Fibroblast of skin of left biceps (primary cell): ENCODE measurements at regions not wholly inside any gene's neighbourhood (a gene's known extent, or its start where the extent isn't known, plus 50 kb on each side); places are given as distances from the start of the nearest gene placed in this dataset.

Experiments used
- DNase-seq, 2 experiments: peaks; one replicate each; pipeline ENCODE4 v3.0.0-alpha.2; 2013; ENCODE audit warnings: low read depth in 2 of 2

DNA sequence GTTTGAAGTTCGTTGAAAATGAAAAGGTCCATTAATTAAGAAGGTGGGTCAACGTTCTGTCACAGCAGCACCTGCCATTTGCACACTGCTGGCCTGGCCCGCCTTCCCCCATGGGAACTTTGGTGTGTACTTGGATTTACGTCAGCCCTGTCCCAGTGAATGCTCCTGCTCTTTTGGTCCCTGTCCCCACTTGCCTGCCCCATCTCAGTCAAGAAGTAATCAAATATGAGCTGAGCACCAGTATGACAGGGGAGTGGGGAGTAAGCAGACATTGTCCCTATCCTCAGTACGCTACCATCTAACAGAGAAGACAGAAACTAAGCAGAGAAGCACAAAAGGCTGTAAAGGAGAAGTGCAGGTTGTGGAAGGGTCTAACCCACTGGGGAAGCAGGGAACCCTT is 65.1 kb downstream of the SLC4A3 start:
- DNase-seq = no peak

DNA sequence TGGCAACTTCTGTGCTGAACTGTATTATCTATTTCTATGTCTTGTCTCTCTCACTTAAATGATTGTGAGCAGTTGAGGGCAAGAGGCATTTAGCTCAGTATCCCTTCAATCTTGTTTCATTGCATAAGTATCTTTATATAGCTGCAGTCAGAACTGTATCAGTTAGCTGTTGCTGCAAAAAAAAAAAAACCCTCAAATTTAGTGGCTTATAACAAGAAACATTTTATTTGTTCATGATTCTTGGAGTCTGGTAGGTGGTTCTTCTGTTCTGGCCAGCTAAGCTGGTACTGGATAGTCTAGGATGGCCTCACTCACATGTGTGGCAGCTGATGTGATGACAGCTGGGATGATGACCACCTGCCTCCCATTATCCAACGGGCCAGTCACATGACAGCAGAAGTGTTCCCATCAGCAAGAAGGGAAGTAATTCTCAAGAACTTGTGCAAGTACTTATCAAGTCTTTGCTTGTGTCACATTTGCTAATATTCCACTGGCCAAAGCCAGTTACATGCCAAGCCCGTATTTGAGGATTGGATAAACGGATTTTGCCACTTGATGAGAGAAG is 67.8 kb downstream of the SLC4A3 start:
- no peak for DNase-seq

DNA sequence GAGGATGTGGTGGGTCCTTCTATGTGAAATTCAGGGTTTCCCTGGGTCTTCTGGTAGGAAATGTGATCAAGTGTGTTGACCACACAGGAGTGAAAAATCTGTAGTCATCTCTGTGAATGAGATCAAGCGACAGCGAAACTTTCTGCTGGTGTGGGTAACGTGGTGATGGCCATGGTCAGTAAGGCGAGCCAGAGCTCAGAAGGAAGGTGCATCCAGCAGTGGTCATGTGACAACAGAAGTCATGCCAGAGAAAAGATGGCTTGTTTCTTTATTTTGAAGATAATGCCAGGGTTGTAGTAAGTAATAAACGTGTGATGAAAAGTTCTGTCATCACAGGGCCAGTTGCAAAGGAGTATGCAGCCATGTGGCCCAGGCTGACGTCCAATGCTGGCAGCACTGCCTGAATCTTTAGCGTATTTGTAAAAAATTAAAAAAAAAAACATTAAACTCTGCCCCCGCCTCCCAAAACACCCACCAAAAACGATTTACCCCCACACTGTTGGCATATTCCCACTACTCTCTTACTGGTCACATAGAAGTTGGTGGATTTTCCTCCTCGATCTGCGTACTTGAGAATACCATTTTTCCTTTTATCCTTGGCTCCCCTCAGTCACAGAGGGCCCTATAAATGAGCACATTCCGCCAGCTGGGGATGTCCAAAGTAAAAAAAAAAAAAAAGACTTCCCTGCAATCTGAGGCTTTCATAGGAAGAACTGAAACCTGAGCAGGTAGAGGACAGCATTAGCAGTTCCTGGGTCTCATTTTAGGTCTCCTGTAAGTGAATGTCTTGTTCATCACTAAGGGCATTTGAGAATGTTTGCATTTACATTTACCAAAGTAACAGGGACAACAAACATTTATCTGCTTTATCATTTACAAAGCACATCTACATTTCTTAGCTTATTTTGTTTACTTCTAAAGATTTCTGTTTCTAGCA is 70.6 kb downstream of the SLC4A3 start:
- no peak for DNase-seq

DNA sequence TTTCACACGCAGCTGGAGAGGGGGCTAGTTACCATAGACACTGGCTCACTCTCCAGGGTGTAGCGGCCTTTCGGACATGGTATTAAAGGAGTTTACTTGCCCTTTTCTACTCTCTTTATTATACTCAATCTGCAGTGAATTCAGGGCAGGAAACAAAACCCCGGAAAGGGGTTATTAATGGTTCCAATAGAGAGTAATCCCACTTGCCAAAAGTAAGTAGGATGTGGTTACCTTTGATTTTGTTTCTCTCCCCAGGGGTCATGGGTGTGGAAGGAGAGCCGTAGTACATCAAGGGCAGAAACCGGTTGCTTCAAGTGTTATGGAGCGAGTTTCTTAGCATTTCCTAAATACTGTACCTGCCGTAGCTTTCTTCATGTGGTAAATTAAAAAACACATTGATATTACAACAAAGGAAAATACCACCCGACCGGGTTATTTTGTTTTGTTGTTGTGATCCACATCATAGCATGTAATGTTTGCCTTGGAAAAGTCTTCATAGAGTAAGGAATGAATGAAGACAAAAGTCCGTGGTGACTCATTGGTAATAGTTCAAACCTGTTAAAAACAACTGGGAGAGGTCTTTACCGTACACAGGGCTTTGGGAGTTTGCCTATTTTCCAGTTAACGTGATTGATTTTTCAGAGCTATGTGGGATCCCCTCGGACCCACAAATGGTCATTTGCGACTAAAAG is 71.5 kb downstream of the SLC4A3 start:
- no peak for DNase-seq

DNA sequence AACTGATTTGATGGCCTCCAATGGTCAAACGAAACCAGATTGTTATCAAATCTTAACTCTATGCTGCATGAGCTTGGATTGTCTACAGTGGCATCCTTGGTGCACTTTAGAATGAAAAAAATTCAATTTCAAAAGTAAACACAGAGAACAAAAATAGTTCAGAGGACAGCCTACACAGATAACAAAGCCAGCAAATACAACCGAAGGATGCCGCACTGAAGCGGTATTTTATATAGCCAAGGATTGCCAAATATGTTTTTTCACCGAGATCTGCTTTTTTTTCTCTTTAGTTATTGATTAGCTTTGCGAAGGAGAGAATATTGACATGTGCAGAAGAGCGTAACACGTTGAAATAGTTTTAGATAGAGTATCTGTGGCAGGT is 72.0 kb downstream of the SLC4A3 start:
- no peak for DNase-seq

DNA sequence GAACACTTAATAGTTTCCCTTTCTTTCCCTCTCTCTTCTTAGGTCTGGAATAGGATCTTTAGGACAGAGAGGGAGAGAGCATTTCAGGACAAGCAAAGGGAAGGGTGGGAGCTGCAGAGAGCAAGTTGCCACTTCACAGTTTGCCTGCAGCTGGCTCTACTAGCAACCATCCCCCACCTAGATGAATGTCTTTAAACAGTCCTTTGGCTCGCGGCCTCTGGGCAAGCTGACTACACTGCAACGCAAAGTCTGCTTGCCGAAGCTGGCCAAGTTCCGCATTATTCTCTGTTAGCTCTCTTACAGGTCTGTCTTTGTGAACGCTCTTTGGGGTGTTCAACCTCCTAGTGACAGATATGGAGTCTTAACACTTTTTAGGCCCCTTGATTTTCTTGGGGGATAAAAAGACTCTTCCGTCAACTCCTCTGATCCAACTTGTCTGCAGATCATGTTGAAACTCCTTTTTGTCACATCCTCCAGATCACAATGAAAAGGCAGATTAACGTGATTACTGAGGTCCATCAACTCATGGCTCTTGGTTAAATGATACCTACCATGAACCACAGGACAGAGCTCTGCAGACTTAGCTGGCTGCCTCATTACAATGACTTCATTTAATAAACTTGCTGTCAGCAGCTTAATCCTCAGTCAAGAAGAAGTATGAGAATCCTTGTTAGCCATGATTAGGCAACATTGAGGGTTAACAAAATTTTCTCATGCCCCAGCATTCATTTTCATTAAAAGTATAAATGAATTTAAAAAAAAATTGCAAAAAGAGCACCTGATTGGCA is 74.6 kb downstream of the SLC4A3 start:
- no peak for DNase-seq

DNA sequence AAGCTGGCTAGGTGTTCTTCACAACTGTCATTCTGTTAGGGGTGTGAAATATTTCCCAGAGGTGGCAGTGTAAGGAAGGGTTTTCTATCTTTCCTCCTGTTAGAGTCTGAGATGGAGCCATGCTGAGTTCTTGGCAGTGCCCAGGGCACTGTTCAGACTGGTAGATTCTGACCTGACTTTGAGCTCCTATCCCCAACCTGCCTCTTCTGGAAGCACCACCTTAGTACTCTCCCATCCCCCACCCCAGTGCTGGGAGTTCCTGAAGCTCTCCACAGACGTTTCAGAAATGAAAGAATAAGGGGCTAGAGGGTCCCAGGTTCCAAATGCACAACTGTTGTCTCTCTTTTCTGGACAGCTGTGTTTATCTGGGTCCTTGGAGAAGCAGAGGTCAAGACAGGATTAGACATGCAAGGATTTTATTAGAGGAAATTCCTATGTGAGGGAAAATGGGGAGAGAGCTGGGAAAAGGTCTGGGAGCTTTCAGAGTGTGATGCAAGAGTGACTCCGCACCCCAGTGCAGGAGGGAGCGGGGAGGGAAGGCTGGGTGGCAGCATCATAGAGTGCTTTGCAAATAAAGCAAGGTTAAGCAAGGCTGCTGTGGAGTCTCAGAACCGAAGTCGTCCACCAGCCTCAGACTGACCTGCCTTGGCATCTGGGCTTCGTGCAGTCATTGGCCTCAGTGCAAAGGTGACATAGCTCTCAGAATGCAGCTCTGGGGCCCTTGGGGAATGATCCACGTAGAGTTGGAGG is 75.5 kb downstream of the SLC4A3 start:
- no peak for DNase-seq

DNA sequence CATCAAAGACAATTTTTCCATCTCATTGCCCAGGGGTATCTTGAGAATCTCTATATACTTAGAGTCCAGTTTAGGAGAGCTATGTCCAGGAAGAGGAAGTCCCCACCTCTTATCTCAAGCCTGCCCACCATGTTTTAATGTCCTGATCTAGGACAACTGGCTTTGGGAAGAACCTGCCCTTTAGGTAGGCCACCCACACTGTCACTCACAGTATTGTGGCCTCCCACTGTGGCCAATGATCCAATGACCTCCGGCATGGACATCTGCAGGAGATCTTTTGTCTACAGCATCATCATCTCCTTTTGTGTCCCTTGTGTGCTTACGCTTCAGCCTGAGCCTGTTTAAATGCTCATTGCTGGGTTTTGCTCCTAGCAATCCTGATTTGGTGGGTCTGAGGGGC is 77.4 kb downstream of the SLC4A3 start:
- no peak for DNase-seq

DNA sequence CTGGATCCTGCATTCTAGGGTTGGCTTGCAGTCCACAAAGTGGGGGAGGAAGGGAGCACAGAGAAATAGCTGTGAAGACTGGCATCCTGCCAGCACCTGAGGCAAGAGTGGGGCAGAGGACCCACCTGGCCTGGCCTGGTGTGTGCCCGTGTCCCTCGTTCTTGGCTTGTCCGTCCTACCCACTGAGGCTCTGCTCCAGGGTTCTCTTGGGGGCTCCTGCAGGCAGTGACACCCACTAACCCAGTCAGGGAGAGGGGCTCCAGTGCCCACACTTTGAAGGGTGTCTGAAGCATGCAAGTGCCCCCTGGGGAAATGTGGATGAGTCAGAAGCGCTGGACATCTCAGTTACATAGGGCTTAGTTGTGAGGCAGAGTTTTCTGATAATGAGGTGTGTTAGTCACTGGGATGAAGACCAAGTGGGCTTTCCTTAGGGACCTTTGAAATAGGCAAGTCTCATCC is 79.4 kb downstream of the SLC4A3 start:
- no peak for DNase-seq

DNA sequence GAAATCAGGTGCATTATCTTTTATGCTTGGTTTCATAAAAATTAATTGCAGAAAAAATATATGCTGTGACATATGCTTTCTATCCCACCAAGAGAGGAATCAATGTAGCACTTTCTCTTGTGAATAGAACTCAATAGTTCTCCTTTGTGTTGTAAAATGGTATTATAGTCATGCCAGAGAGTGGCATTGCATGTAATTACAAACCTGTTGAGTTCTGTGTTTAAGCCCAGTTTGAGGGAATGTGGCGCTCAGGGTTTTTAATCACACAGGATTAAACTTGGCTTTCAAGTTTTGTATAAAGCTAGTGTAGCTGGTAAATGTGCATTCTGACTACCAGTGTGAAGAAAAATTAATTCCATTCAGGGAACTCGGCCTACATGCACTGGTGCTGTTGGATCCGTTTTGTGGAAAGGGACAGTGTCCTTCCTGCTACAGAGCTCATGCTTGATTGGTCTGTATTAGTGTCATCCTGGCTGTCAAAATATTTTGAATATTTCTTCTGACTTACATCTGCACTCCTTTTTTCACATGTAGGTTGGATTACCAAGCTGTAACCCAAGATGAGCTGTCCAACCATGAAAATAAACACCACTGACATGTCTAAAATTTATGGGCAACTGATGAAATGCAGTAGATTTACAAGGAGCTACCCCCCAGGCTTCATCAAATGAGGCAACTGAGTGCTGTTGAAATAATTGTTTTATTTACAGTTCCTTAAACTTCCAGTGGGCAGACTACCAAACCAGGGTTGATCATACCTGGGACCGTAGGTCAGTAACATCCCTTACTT is 80.3 kb downstream of the SLC4A3 start:
- DNase-seq = no peak

DNA sequence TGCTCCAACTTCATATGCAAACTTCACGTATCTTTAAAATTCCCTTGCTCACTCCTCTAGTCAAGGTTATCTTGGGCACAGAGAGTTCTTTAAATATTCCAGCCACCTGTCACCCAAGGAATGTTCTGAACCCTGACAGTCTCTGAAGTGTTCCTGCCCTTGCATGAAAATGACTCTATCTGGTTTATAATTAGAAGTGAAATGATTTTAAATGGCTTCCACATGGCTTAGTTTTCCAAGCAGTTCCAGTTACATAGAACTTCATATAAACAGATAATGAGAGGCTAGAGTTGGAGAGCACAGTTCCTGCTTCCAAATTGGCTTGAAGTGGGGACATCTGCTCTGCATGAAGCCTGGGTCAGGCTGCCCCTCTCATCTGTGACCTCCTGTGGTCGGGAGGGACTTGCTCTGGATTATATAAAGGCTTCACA is 81.9 kb downstream of the SLC4A3 start:
- DNase-seq = no peak

DNA sequence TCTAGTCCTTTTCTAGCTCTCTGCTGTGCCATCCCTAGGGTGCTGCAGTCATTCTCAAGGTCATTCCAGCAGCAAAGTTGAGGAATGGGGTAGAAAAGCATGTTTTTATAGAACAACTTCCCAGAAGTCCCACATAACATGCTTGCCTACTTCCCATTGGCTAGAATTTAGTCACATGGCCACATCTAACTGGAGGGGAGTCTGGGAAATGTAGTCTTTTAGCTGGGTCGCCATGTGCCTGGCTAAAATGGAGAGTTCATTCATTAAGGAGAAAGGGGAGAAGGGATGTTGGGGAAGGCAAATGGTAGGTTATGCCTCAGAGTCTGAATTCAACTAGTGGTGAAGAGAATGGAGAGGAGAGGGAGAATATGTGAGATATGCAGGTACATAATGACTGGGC is 85.7 kb downstream of the SLC4A3 start:
- no peak for DNase-seq

DNA sequence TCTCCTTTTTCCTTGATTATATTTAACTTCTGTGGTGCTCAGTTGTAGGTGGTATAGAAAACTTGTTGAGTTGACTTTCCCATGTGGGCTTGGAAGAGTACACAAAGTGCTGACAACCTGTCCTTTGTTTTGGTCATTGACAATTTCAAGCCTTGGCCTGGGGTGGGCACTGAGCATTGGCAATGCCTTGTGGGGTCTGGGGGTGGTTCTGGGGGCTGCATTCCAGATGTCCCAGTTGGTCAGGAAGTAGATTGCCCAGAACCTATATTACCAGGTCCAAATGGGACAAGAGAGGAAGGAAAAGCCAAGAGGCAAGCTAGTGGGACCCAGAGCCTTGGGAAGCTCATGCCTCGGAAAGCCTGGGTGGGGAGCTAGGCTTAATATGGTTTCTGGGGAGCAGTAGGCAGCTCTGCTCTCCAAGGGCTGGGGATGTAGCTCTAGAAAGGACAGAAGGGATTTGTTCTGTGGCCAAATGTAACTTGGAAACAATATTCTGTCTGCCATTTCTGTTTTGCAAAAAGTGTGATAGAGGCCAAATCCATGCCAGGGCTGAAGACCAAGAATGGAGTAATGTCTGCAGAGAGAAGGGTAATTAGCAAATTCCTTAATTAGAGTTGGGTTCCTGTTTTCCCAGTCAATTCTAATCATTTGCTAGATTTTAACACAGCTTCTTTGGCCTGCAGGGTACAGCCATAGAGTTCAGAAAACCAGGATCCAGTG is 87.4 kb downstream of the SLC4A3 start:
- no peak for DNase-seq

DNA sequence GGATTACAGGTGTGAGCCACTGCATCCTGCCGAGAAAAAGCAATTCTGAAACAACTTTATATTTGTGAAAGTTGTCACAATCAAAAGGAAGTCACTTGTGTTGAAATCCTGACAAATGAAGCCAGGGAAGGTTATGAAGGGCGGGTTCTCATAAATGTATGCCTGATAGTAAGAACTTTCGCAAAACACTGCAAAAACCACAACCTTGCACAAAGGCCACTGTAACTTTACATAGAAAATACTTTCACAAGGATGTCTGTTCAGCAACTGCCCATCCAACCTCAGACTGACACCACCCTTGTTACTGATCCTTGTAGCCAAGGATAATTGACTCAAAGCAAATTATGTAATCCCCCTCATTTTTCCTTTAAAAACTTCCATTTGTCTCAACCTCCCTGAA is 90.6 kb downstream of the SLC4A3 start:
- no peak for DNase-seq

DNA sequence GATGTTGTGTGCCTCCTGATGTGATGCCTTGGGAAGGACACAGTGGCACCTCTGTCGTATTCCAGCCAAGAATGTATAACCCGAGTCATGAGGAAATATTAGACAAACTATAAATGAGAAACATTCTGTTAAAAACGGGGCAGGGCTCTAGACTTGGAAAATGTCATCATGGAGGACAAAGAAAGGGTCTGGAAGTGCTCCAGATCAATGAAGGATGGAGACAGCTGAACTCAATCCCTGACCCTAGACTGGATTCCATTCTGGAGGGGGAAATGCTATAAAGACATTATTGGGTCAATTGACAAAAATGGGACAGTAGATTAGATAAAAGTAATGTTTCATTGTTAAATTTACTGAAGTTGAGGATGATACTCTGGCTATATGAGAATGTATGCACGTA is 92.1 kb downstream of the SLC4A3 start:
- DNase-seq = no peak

DNA sequence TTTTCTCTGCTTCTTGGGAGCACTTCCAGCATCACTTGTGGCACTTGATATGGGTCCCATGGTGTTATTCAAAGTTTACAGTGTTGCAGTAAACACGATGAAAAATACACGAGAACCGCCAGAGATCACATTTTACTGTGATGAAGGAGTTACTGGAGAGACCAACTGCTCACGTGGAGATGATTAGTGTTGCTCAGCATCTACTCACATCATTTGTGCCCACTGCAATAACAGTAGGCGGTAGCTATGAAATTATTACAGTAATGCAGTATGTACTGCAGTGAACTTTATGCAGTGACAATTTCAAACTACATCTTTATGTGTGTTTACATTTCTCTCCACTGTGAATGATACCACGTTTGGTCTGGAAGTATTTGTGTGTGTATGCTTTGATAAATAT is 93.5 kb downstream of the SLC4A3 start:
- DNase-seq = no peak

DNA sequence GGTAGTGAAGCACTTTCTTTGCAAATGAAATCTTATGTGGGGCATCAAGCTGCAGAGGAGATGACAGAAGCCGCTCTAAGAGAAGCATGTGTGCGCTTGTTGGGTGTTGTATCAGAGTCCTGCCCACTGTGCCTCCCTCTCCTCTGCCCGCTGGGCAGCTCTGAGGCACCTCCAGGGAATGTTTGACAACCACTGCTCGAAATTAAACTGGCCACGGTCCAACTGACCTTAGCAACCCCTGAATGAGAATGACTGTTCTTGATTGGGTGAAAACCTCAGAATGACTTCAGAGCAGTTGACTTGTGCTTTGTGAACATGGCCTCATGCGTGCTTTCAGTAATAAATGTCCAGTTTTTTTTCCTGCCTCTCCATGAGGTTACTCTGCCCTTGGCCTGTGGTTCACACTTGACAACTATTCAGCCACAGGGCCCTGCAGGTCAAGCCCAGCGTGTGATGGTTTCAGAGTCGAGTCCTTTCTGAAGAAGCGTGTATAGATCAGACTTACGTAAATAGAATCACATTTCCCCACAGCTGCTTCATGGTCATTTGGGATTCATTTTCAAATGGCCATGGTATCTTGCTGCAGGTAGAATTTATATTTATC is 94.9 kb downstream of the SLC4A3 start:
- DNase-seq = no peak

DNA sequence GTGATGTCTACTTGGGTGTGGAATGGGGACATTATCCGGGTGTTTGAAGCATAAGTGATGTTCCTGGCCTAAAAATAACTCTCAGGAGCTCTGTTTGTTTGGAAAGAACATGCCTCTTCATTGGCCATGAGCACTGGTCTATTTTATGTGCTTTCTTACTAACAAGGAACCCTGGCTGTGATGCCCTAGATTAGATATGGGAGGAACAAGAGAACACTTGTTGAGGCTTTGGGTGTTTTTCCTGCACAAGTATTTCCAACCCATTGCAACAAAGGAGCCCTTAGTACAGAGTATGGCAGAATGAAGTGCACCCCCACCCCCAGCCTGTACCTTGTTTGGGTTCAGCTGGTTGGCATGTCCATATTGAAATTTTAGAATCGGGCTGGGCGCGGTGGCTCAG is 95.9 kb downstream of the SLC4A3 start:
- DNase-seq = no peak

DNA sequence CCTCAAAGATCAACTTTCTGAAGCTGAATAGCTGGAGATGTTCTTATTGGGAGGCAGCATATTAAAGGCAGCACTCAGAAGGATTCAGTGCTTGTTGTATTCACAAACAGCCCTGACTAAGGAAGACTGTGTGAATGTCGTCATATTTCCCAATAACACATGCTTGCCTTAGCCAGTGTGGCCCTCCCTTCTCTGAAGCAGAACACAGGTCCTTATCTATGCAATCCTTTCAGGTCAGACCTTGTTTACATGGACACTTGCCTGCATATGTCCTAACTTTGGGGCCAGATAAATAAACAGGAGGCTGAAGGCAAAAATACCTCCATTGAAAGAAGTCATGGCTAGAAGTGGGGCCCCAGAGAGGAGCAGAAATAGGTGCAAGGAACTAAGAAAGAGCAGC is 97.2 kb downstream of the SLC4A3 start:
- DNase-seq = no peak
